Omental fat pad (tissue), 3 donors: ENCODE measurements at regions not wholly inside any gene's neighbourhood (a gene's known extent, or its start where the extent isn't known, plus 50 kb on each side); places are given as distances from the start of the nearest gene placed in this dataset.

Experiments used
- ATAC-seq: fragments of 150-250 bp; one replicate; pipeline ENCODE4 v1.9.1; 2016; ENCODE audit warnings: mild to moderate bottlenecking, moderate library complexity; ENCODE audit not compliant: low FRiP score
- DNase-seq: peaks from one replicate; pipeline ENCODE4 v3.0.0-alpha.2; 2019; ENCODE audit warnings: low spot score
- CTCF ChIP-seq, 3 donors: fragments of 450-650 bp; IDR thresholded peaks; one replicate each; pipeline ENCODE4 v1.5.1; 2016 to 2017; ENCODE audit warnings: antibody characterized with exemption in 3 of 3, mild to moderate bottlenecking in 3 of 3, moderate library complexity in 2 of 3

DNA sequence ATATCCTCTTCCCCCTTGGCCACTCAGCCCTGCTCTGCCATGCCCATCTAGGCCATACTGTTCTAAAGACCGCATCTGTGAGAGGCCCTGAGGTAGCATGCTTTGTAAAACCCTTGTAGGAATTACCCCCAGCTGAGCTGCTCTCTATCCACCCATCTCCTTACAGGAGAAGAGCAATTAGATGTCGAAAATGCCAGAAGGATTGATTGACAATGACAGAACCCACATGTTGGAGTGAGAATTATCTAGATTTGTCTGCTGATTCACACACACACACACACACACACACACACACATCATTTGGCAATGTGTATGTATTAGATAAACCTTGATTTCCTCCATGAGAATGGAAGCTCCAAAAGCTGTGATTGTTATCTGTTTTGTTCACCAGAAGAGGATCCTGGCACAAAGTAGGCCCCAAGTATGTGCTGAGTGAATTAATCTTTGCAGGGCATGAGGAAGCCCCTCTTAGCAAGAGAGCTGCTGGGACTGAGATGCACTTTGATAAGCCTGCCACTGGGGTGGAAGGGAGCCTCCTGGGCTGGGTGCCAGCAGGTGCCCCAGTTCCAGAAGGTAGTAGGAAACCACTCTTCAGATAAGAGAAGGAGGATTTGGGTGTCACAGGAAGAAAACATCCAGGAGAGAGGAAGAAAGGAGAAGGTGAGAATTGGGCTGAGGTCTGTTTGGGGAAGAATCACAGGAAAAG lies 187.5 kb upstream of the ADO start:
- no peak for TF ChIP-seq CTCF (IDR thresholded peaks at IDR 0.05)
- no peak for DNase-seq
- ATAC-seq: no peak

DNA sequence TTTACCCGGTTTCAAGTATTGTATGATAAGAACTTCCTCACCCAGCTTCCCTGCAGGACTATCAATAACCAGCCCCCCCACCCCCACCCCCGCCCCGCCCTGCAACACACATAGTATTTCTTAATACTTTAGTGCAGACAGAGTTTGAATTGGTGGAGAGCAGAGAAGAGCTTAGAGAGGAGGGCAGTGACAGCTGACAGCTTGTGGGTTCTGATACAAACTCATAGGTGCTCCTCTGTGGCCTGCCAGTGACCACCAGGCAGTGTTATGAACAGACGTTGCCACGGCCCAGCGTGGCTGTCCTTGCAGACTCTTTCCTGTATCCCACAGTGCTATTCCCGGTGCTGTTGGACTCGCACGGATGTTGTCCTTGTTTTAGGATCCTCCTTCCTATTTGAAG lies 186.9 kb upstream of the ADO start:
- TF ChIP-seq CTCF (IDR thresholded peaks at IDR 0.05): no peak
- no peak for ATAC-seq

DNA sequence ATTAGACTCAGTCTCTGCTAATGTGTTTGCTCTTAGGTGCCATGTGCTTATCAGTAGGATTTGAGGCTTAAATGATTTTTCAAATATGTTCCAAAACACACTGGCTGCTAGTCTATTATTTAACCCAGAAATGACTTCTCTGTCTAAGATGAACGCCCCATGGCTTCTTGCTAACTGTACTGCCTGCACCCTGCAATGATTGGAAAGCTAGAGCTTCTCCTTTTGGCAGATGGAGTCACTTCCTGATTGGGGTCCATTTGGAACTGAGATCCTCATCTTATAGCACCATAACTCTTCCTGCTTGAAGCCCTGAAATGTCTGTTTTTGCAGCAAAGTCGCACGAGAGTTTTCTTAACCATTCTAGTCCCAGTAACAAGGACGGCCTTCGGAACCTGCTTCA lies 186.5 kb upstream of the ADO start:
- DNase-seq (no peak), ATAC-seq (no peak)
- TF ChIP-seq CTCF (IDR thresholded peaks at IDR 0.05): no peak

More for the DNA sequence above, 186.9 kb upstream of the ADO start:
- no peak for DNase-seq

- DNase-seq: no peak
- ATAC-seq: no peak
- TF ChIP-seq CTCF (IDR thresholded peaks at IDR 0.05): no peak
Measured at GRCh38 chr10:62618576-62619412, 185.7 kb upstream of the ADO start.

GRCh38 chr10:62619413-62619738 lies 185.1 kb upstream of the ADO start:
- ATAC-seq: no peak
- TF ChIP-seq CTCF (IDR thresholded peaks at IDR 0.05): no peak
- DNase-seq: no peak

DNA sequence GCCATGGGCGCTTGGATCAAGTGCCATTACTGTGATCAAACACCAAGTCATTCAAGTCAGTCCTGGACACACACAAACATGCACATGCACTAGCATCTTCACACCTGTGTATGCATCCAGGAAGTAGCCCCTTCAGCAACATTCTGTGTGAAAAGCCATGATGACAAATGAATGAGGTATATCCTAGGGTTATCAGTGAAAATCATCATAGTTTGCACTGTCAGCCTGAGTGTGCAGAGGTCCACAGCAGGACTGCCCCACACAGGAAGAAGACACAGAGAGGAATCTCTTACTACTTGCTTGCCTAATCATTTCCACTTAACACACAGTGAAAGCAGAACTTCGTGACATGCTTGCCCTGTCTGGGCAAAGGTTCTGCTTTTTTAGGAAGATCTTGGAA lies 184.0 kb upstream of the ADO start:
- ATAC-seq: no peak
- DNase-seq: no peak
- no peak for TF ChIP-seq CTCF (IDR thresholded peaks at IDR 0.05)

- ATAC-seq (no peak), DNase-seq (no peak)
- TF ChIP-seq CTCF (IDR thresholded peaks at IDR 0.05): no peak
Measured at GRCh38 chr10:62623223-62623622, 181.3 kb upstream of the ADO start.
